ENCODE measurements at regions not wholly inside any gene's neighbourhood (a gene's known extent, or its start where the extent isn't known, plus 50 kb on each side); places are given as distances from the start of the nearest gene placed in this dataset.

DNA sequence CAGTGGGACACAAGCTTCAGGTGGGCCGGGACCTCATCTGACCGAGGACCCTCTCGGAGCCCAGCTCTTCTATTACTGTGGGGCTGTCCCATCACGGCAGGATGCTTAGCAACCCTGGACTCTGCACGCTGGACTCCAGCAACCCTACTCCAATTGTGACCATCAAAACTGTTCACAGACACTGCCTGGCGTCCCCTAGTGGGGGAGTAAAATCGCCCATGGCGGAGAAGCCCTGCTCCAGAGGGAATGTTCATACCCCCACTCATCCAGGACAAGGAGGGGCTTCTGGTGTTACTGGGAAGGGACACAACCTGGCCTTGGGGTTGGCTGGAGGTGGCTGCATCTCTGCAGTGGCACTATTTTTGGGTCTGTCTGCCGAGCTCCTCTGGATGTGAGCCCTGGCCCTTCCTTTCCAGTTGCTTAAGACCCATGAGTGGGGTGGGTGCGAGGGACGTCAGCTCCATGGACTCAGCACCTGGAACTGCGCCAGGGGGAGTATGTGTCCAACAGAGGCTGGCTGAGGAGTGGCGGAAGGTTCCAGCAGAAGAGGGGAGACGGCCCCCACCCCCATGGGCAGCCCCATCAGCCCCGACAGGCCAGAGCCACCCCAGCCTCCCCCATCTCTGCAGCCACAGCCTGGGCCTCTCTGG lies 103.8 kb downstream of the RFLNA start:
- Histone ChIP-seq H3K27me3 (ENCODE audit: insufficient read depth, insufficient read length) (no peaks in the 10 kb centered on the region), H3K36me3 (ENCODE audit: insufficient read depth, insufficient read length, low read length) (peaks cover 80% of the 10 kb centered on the region), H3K4me1 (ENCODE audit: insufficient read depth, insufficient read length) (peaks cover 49% of the 10 kb centered on the region), H3K4me3 (ENCODE audit: insufficient read length, low read depth) (no peak overlapping the region), H3K9me3 (ENCODE audit: insufficient read depth, low read length) (no peaks in the 10 kb centered on the region), H3K9ac (ENCODE audit: insufficient read length, low read depth) (peak overlapping the region; percentile 36)
- TF ChIP-seq YY1 (IDR thresholded peaks at IDR 0.05; ENCODE audit: insufficient read depth, insufficient read length): no peak
- TF ChIP-seq ZNF274 (IDR thresholded peaks at IDR 0.05; ENCODE audit: low read depth, low read length): no peak
- TF ChIP-seq SUZ12 (IDR thresholded peaks at IDR 0.05; ENCODE audit: extremely low read depth, insufficient read depth, insufficient read length): no peak
- no peak for DNase-seq (ENCODE audit: low read depth, low spot score)

- Histone ChIP-seq H3K4me3 (ENCODE audit: insufficient read length, low read depth) (no peak overlapping the region), H3K36me3 (ENCODE audit: insufficient read depth, insufficient read length, low read length) (peaks cover 86% of the 10 kb centered on the region), H3K27me3 (ENCODE audit: insufficient read depth, insufficient read length) (no peaks in the 10 kb centered on the region), H3K9ac (ENCODE audit: insufficient read length, low read depth) (no peak overlapping the region), H3K9me3 (ENCODE audit: insufficient read depth, low read length) (no peaks in the 10 kb centered on the region), H3K4me1 (ENCODE audit: insufficient read depth, insufficient read length) (peaks cover 49% of the 10 kb centered on the region)
- TF ChIP-seq ZNF274 (IDR thresholded peaks at IDR 0.05; ENCODE audit: low read depth, low read length) (no peak), SUZ12 (IDR thresholded peaks at IDR 0.05; ENCODE audit: extremely low read depth, insufficient read depth, insufficient read length) (no peak)
- no peak for DNase-seq (ENCODE audit: low read depth, low spot score)
Measured at GRCh38 chr12:124397807-124398577, 103.1 kb downstream of the RFLNA start.

DNA sequence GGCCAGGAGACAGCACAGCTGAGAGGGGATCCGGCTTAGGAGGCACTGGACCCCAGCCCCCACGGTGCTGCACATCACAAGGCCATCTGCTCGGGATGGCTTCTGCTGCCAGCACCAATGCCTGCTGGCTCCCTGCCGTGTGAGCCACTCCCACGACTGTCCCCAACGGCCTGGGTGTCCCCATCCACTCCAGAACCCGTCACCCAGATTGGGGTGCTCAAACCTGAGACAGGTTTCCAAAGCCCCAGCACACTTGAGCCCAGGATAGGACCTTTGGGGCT lies 102.4 kb downstream of the RFLNA start:
- Histone ChIP-seq H3K4me1 (ENCODE audit: insufficient read depth, insufficient read length) (peaks cover 50% of the 10 kb centered on the region), H3K27me3 (ENCODE audit: insufficient read depth, insufficient read length) (no peaks in the 10 kb centered on the region), H3K9me3 (ENCODE audit: insufficient read depth, low read length) (no peaks in the 10 kb centered on the region), H3K36me3 (ENCODE audit: insufficient read depth, insufficient read length, low read length) (peaks cover 86% of the 10 kb centered on the region), H3K9ac (ENCODE audit: insufficient read length, low read depth) (no peak overlapping the region), H3K4me3 (ENCODE audit: insufficient read length, low read depth) (no peak overlapping the region)
- TF ChIP-seq YY1 (IDR thresholded peaks at IDR 0.05; ENCODE audit: insufficient read depth, insufficient read length): no peak
- TF ChIP-seq ZNF274 (IDR thresholded peaks at IDR 0.05; ENCODE audit: low read depth, low read length): no peak
- no peak for TF ChIP-seq SUZ12 (IDR thresholded peaks at IDR 0.05; ENCODE audit: extremely low read depth, insufficient read depth, insufficient read length)
- DNase-seq (ENCODE audit: low read depth, low spot score): no peak

GRCh38 chr12:124396544-124397398 lies 101.9 kb downstream of the RFLNA start:
- no peak overlapping the region for H3K9ac ChIP-seq (ENCODE audit: insufficient read length, low read depth)
- H3K4me3 ChIP-seq (ENCODE audit: insufficient read length, low read depth): no peak overlapping the region
- H3K36me3 ChIP-seq (ENCODE audit: insufficient read depth, insufficient read length, low read length): peaks cover 83% of the 10 kb centered on the region
- H3K9me3 ChIP-seq (ENCODE audit: insufficient read depth, low read length): no peaks in the 10 kb centered on the region
- H3K4me1 ChIP-seq (ENCODE audit: insufficient read depth, insufficient read length): peaks cover 49% of the 10 kb centered on the region
- TF ChIP-seq YY1 (IDR thresholded peaks at IDR 0.05; ENCODE audit: insufficient read depth, insufficient read length): no peak
- no peak for TF ChIP-seq ZNF274 (IDR thresholded peaks at IDR 0.05; ENCODE audit: low read depth, low read length)
- TF ChIP-seq SUZ12 (IDR thresholded peaks at IDR 0.05; ENCODE audit: extremely low read depth, insufficient read depth, insufficient read length): no peak
- DNase-seq (ENCODE audit: low read depth, low spot score): no peak
- H3K27me3 ChIP-seq (ENCODE audit: insufficient read depth, insufficient read length): no peaks in the 10 kb centered on the region

- Histone ChIP-seq H3K4me1 (ENCODE audit: insufficient read depth, insufficient read length) (peaks cover 48% of the 10 kb centered on the region), H3K36me3 (ENCODE audit: insufficient read depth, insufficient read length, low read length) (peaks cover 83% of the 10 kb centered on the region), H3K27me3 (ENCODE audit: insufficient read depth, insufficient read length) (no peaks in the 10 kb centered on the region), H3K9ac (ENCODE audit: insufficient read length, low read depth) (no peak overlapping the region), H3K9me3 (ENCODE audit: insufficient read depth, low read length) (no peaks in the 10 kb centered on the region), H3K4me3 (ENCODE audit: insufficient read length, low read depth) (no peak overlapping the region)
- TF ChIP-seq ZNF274 (IDR thresholded peaks at IDR 0.05; ENCODE audit: low read depth, low read length) (no peak), SUZ12 (IDR thresholded peaks at IDR 0.05; ENCODE audit: extremely low read depth, insufficient read depth, insufficient read length) (no peak), YY1 (IDR thresholded peaks at IDR 0.05; ENCODE audit: insufficient read depth, insufficient read length) (no peak)
- DNase-seq (ENCODE audit: low read depth, low spot score): no peak
Measured at GRCh38 chr12:124395986-124396385, 101.1 kb downstream of the RFLNA start.

GRCh38 chr12:124395284-124395752 lies 100.4 kb downstream of the RFLNA start:
- H3K36me3 ChIP-seq (ENCODE audit: insufficient read depth, insufficient read length, low read length): peaks cover 77% of the 10 kb centered on the region
- no peak for TF ChIP-seq YY1 (IDR thresholded peaks at IDR 0.05; ENCODE audit: insufficient read depth, insufficient read length)
- no peak for TF ChIP-seq SUZ12 (IDR thresholded peaks at IDR 0.05; ENCODE audit: extremely low read depth, insufficient read depth, insufficient read length)
- TF ChIP-seq ZNF274 (IDR thresholded peaks at IDR 0.05; ENCODE audit: low read depth, low read length): no peak
- H3K27me3 ChIP-seq (ENCODE audit: insufficient read depth, insufficient read length): no peaks in the 10 kb centered on the region
- no peak overlapping the region for H3K4me3 ChIP-seq (ENCODE audit: insufficient read length, low read depth)
- peaks cover 48% of the 10 kb centered on the region for H3K4me1 ChIP-seq (ENCODE audit: insufficient read depth, insufficient read length)
- no peaks in the 10 kb centered on the region for H3K9me3 ChIP-seq (ENCODE audit: insufficient read depth, low read length)
- no peak overlapping the region for H3K9ac ChIP-seq (ENCODE audit: insufficient read length, low read depth)
- no peak for DNase-seq (ENCODE audit: low read depth, low spot score)
